ENCODE measurements at regions not wholly inside any gene's neighbourhood (a gene's known extent, or its start where the extent isn't known, plus 50 kb on each side); places are given as distances from the start of the nearest gene placed in this dataset.
A peak's percentile ranks its signal among the peaks of the same experiment; 100 is the strongest.

DNA sequence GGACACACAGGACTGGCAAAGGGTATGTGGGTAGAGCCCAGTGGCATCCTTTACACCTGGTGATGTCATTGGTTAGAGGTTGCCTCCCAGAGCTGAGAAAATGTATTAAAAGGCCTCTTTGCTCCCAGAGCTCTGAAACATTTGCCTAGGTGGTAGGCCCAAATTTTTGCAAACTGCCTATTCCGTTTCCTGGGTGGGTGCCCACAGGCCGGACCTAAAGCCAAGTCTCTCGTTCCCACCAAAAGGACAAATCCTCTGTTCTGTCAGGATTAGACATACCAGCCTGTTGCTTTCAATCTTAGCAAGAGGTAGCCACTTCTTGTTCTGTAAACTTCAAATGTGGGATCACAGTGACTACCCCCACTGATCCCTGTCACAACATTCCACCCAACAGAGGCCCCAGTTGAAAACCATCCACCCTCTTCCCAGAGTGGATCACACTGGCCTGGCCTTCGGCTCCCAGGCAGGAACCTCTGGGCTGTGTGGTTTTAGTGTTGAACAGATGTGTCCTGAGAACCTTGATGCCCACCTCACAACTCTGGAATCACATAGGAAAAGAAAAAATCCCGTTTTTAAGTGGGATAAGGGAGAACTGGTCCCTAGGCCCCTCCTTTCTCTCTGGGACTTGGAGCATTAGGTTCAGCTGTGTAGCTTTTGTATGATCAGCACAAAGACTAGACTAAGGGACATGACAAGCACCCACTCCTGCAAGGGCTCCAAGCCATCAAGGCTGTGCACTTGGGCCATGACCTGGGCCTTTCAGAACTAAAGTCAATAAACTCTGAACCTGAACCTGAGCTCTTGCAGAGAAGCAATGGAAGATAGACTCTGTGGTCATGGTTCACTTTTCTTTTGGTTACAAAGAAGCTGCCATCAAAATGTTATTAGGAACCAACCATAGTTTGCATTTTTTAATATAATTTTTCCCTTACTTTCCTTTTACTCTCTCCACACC, 211.3 kb downstream of the CYP26B1 start:
- DNase-seq (ENCODE audit: low spot score) = no peak

GRCh38 chr2:71935262-71935848, 212.3 kb downstream of the CYP26B1 start:
- DNase-seq (ENCODE audit: low spot score) = no peak

DNA sequence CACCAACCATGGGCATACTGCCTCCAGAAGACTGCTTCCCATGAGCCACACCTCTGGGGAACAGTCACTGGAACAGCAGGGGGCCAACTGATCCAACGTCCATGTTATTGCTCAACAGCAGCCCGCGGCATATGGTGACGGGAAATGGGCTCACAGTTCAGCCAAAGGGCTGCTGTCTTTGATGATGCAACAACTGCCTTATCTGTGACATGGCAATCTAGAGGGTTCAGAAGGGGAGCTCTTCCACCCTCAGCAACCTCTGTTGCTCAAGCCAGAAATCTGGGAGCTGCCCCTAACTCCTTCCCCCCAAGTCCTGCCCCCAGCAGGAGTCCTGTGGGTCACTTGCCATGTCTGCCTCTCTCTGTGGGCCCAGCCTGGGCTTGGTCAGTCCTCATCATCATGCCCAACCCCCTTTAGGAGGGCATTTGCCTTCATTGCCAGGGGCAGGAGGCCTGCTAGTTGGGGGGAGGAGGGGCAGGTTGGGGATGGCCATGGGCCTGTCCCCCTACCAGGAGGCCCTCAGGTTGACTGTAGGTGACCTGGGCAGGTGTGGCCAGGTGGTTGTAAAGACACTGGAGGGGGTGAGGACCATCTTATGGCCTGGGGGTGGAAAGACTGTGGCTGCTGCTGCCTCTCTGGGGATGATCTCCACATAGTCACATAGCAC, 212.9 kb downstream of the CYP26B1 start:
- no peak for DNase-seq (ENCODE audit: low spot score)

GRCh38 chr2:71934320-71934593, 213.4 kb downstream of the CYP26B1 start:
- DNase-seq (ENCODE audit: low spot score) = no peak

DNA sequence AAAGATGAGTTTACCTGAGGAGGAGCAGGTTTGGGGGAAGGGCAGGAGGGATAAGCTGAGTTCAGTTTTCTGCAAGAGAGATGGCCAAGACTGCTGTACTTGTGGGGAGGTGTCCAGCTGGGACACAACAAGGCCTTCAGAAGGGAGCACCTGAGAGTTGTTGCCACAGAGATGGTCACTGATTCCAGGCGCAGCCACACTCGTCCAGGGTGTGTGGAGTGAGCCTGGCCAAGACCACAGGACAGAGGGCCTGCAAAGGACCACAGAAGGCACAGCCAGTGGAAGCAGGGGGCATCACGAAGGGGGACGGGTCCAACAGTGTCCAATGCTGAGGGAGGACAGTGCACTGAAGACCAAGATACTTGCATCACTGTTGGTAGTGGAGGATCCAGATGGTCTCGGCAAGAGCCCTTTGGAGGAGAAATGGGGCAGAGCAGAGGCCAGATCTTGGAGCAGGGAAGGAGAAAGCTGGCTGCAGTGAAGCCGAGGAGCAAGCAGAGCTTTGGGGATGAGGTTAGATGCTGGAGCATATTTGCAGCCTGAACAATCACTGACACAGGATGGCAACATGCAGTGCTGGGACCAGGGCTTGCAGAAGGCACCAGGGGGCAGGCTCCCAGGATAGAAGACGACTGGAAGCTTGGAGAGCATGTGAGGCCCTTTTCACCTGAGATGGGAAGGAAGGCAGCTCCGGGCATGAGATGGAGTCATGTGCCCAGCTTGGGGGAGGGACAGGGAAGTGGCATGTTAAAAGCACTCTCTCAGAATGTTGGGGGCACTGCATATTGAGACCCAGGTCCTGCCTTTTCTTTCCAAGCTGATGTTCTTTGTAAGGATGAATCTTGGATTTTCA, 214.0 kb downstream of the CYP26B1 start:
- no peak for DNase-seq (ENCODE audit: low spot score)

DNA sequence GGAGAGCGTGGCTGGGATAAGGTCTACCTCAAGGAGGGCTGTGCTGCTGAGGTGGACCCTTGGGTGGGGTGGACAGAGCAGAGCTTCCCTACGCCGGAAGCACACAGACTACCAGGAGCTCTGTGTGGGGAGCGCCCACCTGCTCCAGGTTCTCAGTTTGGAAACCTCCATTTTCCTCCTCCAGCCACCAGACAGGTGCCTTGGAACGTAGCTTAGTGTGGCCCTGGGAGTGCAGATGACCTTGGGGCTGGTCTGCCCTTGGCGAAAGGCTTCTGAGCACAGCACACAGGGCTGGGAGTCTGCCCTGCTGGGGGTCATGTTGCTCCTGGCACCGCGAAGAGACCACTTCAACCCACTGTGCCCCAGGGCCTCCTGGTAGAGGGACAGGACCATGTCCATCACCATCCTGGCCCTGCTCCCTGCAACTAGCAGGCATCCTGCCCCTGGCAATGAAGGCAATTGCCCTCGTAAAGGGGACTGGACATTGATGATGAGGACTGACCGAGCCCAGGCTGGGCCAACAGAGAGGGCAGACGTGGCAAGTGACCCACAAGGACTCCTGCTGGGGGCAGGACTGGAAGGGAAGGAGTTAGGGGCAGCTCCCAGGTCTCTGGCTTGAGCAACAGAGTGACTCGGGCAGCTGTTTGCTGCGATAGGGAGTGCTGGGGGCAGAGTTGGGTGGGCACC, 214.7 kb downstream of the CYP26B1 start:
- no peak for DNase-seq (ENCODE audit: low spot score)

DNA sequence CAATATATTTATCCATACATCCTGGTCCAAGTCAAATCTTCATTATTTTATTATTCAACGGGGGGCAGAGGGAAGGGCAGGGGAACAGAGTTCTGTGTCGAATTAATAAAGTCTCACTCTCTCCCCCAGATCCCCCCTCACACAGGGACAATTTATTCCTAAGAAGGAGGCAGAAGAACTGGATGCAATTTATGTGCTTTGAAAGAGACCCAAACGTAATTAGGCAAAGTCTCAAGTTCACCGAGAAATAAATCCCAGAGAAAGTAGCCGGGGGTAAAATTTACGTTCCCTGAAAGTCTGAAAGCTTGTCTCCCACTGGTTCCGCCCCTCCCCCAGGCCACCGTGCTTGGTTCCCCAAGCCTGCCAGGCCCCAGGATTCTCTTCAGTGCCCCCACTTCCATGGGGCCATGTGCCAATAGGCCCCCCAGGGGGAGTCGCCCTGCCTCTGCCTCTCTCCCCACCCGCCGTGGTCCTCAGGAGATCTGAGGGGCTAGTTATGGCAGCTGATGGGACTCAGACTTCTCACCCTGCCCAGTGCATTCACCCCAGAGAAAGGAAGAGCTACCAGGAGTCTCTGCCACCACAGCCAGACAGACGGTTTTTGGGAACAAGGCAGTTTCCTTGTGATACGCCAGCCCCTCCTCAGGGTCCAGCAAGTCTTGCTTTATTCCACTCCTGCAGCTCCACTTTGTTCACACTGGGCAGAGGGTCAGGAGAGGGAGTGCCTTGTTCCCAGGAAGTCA, 215.5 kb downstream of the CYP26B1 start:
- DNase-seq (ENCODE audit: low spot score) = no peak

GRCh38 chr2:71930049-71930681, 217.5 kb downstream of the CYP26B1 start:
- no peak for DNase-seq (ENCODE audit: low spot score)

DNA sequence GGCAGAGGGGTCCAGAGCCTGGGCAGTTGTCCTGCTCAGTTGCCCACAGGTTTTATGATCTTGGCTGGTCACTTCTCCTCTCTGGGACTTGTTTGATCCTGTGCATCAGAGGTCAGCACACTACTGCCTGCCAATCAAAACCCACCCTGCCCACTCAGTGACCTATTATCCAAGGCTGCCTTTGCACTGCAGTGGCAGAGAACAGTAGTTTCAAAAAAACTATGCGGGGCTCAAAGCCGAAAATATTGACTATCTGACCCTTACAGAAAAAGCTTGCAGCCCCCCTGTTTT, 218.2 kb downstream of the CYP26B1 start:
- DNase-seq (ENCODE audit: low spot score) = no peak

GRCh38 chr2:71928734-71929481, 218.8 kb downstream of the CYP26B1 start:
- DNase-seq (ENCODE audit: low spot score) = no peak

GRCh38 chr2:71927757-71928715, 219.6 kb downstream of the CYP26B1 start:
- DNase-seq (ENCODE audit: low spot score) = no peak

- DNase-seq (ENCODE audit: low spot score) = no peak
Measured at GRCh38 chr2:71926876-71927756, 220.5 kb downstream of the CYP26B1 start.

DNA sequence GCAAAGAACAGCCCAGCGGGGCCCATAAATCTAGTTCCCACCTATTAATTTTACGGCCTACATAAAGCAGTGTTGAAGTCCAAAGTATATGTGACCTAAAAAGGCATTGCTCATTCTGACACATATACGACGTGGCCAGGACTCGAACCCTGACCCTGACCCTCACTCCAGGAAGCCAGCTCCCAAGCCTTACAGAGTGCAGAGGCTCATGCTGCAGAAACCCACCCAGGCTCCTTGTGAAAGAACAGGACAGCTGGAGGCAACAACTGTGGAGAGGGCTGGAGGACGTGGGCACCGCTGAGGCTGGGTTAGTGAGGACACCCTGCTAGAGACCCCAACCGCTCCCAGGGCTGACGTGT, 221.6 kb downstream of the CYP26B1 start:
- no peak for DNase-seq (ENCODE audit: low spot score)

- no peak for DNase-seq (ENCODE audit: low spot score)
Measured at GRCh38 chr2:71925268-71926088, 222.2 kb downstream of the CYP26B1 start.

- DNase-seq (ENCODE audit: low spot score) = peak; percentile 70
Measured at GRCh38 chr2:71923887-71924533, 223.7 kb downstream of the CYP26B1 start.

DNA sequence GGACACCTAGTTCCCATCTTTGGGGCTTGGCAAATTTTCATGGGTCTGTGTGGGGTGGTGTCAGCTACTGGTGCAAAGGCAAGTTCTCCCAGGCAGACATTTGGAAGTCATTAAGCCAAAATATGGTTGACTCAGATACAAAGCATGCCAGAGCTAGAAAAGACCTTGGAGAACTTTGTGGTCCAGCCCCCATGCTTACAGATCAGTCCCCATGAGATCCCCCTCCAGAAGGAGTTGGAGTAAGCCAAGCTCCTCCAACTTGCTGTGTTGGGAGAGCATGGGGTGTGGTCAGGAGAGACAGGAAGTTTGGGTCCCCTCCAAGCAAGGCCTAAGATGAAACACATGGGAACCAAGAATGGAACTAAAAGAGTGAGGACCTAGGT, 224.5 kb downstream of the CYP26B1 start:
- no peak for DNase-seq (ENCODE audit: low spot score)

Data from RKO (cell line).